Left lobe of liver (tissue), 2 donors: ENCODE measurements at regions not wholly inside any gene's neighbourhood (a gene's known extent, or its start where the extent isn't known, plus 50 kb on each side); places are given as distances from the start of the nearest gene placed in this dataset.
"Not testable (repeated sequence)": the region's sequence is repeated elsewhere in the genome, so short reads cannot be mapped to it uniquely, and the experiment has no call there.

Source experiments
- ATAC-seq: fragments of 200-7000 bp; cut with Tn5 transposase; one replicate; pipeline ENCODE4 v1.9.1; 2020; ENCODE audit warnings: mild to moderate bottlenecking, moderate library complexity
- DNase-seq: peaks from one replicate; pipeline ENCODE4 v3.0.0-alpha.2; 2020; ENCODE audit warnings: low spot score
- donor health status: DM: no; HTN: no; CAD: no; lungs with moderate emphysema.
- donor health status: DM: no; HTN: yes; CAD: no.

- peak; percentile 26 for DNase-seq
- ATAC-seq = not testable (repeated sequence)
Measured at GRCh38 chrX:143228600-143228999, 202.9 kb downstream of the SPANXN4 start.

GRCh38 chrX:143206966-143207365, 181.2 kb downstream of the SPANXN4 start:
- no peak for ATAC-seq
- DNase-seq = no peak

- ATAC-seq (no peak), DNase-seq (no peak)
Measured at GRCh38 chrX:143171703-143172102, 146.0 kb downstream of the SPANXN4 start.

- ATAC-seq (no peak), DNase-seq (no peak)
Measured at GRCh38 chrX:143165778-143166177, 140.1 kb downstream of the SPANXN4 start.

GRCh38 chrX:143139681-143140080, 114.0 kb downstream of the SPANXN4 start:
- DNase-seq = no peak
- ATAC-seq = no peak

GRCh38 chrX:143121477-143121876, 95.7 kb downstream of the SPANXN4 start:
- no peak for DNase-seq

GRCh38 chrX:143115466-143115865, 89.7 kb downstream of the SPANXN4 start:
- ATAC-seq = no peak

More at GRCh38 chrX:143121477-143121876, 95.7 kb downstream of the SPANXN4 start:
- no peak for ATAC-seq

GRCh38 chrX:143095816-143096215, 70.1 kb downstream of the SPANXN4 start:
- DNase-seq (no peak), ATAC-seq (no peak)

More at GRCh38 chrX:143115466-143115865, 89.7 kb downstream of the SPANXN4 start:
- DNase-seq = no peak

- DNase-seq = no peak
- ATAC-seq = no peak
Measured at GRCh38 chrX:143095321-143095720, 69.6 kb downstream of the SPANXN4 start.

- no peak for ATAC-seq
- no peak for DNase-seq
Measured at GRCh38 chrX:143094417-143095023, 68.8 kb downstream of the SPANXN4 start.
